Parathyroid adenoma (tissue), 2 donors: ENCODE measurements at regions not wholly inside any gene's neighbourhood (a gene's known extent, or its start where the extent isn't known, plus 50 kb on each side); places are given as distances from the start of the nearest gene placed in this dataset.

Source experiments
- H2AFZ ChIP-seq: fragments of 300-600 bp; sonication (generic); one replicate; pipeline ENCODE4 v1.7.0; 2017; ENCODE audit warnings: antibody characterized with exemption, mild to moderate bottlenecking
- H3K27ac ChIP-seq: fragments of 300-600 bp; sonication (generic); one replicate; pipeline ENCODE4 v1.7.0; 2017
- H3K27me3 ChIP-seq: fragments of 300-600 bp; sonication (generic); one replicate; pipeline ENCODE4 v1.7.0; 2017; ENCODE audit warnings: low read length; ENCODE audit not compliant: control insufficient read depth, insufficient read depth
- H3K36me3 ChIP-seq: fragments of 300-600 bp; sonication (generic); one replicate; pipeline ENCODE4 v1.7.0; 2017; ENCODE audit warnings: low read length; ENCODE audit not compliant: control insufficient read depth, insufficient read depth
- H3K4me1 ChIP-seq: fragments of 300-600 bp; sonication (generic); one replicate; pipeline ENCODE4 v1.7.0; 2017; ENCODE audit warnings: control low read depth
- H3K4me2 ChIP-seq: fragments of 300-600 bp; sonication (generic); one replicate; pipeline ENCODE4 v1.7.0; 2017; ENCODE audit warnings: low read length
- H3K4me3 ChIP-seq: fragments of 300-600 bp; sonication (generic); one replicate; pipeline ENCODE4 v1.7.0; 2017; ENCODE audit warnings: low read depth, low read length
- H3K79me2 ChIP-seq: fragments of 300-600 bp; sonication (generic); one replicate; pipeline ENCODE4 v1.7.0; 2017; ENCODE audit warnings: control low read depth
- H3K9ac ChIP-seq: fragments of 300-600 bp; sonication (generic); one replicate; pipeline ENCODE4 v1.7.0; 2017; ENCODE audit warnings: mild to moderate bottlenecking
- H3K9me3 ChIP-seq: fragments of 300-600 bp; sonication (generic); one replicate; pipeline ENCODE4 v1.7.0; 2017; ENCODE audit warnings: low read length; ENCODE audit not compliant: control insufficient read depth
- TF ChIP-seq, protein P1 (sequence below): fragments of 300-600 bp; sonication (generic); IDR thresholded peaks from one replicate; pipeline ENCODE4 v1.7.0; 2017; ENCODE audit warnings: antibody characterized with exemption, mild to moderate bottlenecking
- donor health status: primary hyperparathyroidism.

DNA sequence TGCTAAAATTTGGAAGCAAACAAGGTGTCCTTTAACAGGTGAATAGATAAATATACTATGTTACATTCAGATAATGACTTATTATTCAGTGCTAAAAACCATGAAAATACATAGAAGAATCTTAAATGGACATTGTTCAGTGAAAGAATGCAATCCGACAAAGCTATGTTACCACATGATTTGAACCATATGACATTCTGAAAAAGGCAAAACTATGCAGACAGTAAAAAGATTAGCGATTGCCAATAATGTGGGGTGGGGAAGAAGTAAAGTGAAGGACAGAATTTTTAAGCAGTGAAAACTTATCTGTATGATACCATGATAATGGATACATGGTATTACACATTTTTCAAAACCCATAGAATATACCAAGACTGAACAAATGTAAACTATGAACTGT, 926.9 kb downstream of the FAT4 start:
- Histone ChIP-seq H3K79me2 (no peaks in the 10 kb centered on the region), H3K27ac (no peak overlapping the region), H3K9ac (no peak overlapping the region), H3K36me3 (no peaks in the 10 kb centered on the region), H3K9me3 (no peaks in the 10 kb centered on the region), H3K4me1 (no peaks in the 10 kb centered on the region), H3K4me2 (no peak overlapping the region), H3K27me3 (no peaks in the 10 kb centered on the region), H3K4me3 (no peak overlapping the region), H2AFZ (no peak overlapping the region)
- TF ChIP-seq, protein P1, sequence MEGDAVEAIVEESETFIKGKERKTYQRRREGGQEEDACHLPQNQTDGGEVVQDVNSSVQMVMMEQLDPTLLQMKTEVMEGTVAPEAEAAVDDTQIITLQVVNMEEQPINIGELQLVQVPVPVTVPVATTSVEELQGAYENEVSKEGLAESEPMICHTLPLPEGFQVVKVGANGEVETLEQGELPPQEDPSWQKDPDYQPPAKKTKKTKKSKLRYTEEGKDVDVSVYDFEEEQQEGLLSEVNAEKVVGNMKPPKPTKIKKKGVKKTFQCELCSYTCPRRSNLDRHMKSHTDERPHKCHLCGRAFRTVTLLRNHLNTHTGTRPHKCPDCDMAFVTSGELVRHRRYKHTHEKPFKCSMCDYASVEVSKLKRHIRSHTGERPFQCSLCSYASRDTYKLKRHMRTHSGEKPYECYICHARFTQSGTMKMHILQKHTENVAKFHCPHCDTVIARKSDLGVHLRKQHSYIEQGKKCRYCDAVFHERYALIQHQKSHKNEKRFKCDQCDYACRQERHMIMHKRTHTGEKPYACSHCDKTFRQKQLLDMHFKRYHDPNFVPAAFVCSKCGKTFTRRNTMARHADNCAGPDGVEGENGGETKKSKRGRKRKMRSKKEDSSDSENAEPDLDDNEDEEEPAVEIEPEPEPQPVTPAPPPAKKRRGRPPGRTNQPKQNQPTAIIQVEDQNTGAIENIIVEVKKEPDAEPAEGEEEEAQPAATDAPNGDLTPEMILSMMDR: no peak

DNA sequence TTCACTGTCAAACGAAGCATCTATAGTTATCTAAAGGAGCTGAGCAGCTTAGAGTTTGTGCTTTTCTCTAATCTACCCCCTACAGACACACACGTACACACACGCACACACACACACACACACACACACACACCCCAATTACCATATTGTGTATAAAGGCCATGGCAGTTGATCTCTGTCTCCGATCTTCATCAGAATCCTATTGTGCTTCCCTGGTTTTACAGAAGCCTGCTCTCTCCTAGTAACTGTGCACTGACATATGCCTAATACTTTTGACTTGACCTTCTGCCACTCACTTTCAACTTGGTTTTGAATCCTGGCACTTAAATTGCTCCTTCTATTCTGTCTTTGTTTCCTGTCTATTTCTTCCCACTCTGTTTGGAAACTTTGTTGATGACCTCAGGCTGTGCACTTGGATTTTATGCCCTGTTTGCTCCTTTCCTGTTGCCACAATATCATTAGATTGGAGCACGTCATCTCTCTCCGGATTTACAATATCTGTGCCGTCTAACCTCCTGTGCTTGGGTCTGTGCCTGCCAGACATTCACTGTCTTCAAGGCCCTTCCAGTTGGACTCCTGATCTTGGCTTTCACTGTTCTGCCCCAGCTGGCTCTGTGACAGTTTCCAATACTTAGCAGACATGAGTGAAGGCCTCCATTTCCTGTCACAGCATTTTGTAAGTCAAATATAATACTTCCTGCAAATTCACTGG, 928.1 kb downstream of the FAT4 start:
- H3K27ac ChIP-seq: no peak overlapping the region
- TF ChIP-seq, protein P1: no peak
- H2AFZ ChIP-seq: no peak overlapping the region

DNA sequence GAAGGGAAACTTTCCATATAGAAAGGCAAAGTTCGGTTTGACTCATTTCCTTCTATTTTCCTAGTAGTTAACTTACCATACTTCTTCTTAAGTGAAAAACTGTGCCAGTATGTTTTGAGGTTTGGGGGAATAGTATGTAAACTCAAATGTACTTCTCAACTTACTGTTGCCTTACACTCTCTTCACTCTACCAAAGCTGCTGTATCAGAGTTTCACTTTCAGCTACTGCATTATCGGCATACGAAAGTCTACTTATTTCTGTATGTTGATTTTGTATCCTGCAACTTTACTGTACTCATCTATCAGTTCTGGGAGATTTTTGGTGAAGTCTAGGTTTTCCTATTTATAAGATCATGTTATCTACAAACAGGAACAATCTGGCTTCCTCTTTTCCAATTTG, 932.7 kb downstream of the FAT4 start:
- no peak overlapping the region for H3K4me2 ChIP-seq

More for the DNA sequence above, 928.1 kb downstream of the FAT4 start:
- no peak overlapping the region for H3K4me3 ChIP-seq
- no peaks in the 10 kb centered on the region for H3K36me3 ChIP-seq
- H3K9ac ChIP-seq: no peak overlapping the region
- no peaks in the 10 kb centered on the region for H3K27me3 ChIP-seq
- no peaks in the 10 kb centered on the region for H3K4me1 ChIP-seq
- no peaks in the 10 kb centered on the region for H3K79me2 ChIP-seq
- H3K4me2 ChIP-seq: no peak overlapping the region
- H3K9me3 ChIP-seq: no peaks in the 10 kb centered on the region

DNA sequence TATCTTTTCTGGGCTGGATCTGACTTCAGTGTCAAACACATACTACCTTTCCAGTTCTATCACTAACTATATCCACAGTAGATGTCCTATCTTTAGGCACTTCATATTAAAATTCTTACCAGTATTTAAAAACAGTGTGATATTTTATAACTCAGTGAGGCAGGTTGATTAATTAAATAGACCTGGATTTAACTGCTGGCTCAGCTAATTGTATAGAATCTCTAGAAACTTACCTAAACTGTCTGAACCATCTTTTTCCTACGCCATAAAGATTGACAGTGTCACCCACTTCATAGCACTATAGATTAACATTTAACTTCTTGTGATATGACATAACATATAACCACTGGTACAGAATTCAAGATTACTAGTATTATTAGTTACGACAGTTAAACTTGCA, 935.3 kb downstream of the FAT4 start:
- H3K9ac ChIP-seq: no peak overlapping the region
- no peaks in the 10 kb centered on the region for H3K27me3 ChIP-seq
- no peak overlapping the region for H3K27ac ChIP-seq
- TF ChIP-seq, protein P1: no peak
- no peaks in the 10 kb centered on the region for H3K36me3 ChIP-seq
- H2AFZ ChIP-seq: no peak overlapping the region
- H3K9me3 ChIP-seq: no peaks in the 10 kb centered on the region
- no peak overlapping the region for H3K4me2 ChIP-seq
- H3K4me1 ChIP-seq: no peaks in the 10 kb centered on the region
- no peak overlapping the region for H3K4me3 ChIP-seq
- H3K79me2 ChIP-seq: no peaks in the 10 kb centered on the region

More for the DNA sequence above, 932.7 kb downstream of the FAT4 start:
- H3K79me2 ChIP-seq: no peaks in the 10 kb centered on the region
- no peak overlapping the region for H3K4me3 ChIP-seq
- no peaks in the 10 kb centered on the region for H3K27me3 ChIP-seq
- TF ChIP-seq, protein P1: no peak
- no peaks in the 10 kb centered on the region for H3K9me3 ChIP-seq
- no peak overlapping the region for H3K9ac ChIP-seq
- H2AFZ ChIP-seq: no peak overlapping the region
- no peaks in the 10 kb centered on the region for H3K4me1 ChIP-seq
- no peaks in the 10 kb centered on the region for H3K36me3 ChIP-seq
- H3K27ac ChIP-seq: no peak overlapping the region

DNA sequence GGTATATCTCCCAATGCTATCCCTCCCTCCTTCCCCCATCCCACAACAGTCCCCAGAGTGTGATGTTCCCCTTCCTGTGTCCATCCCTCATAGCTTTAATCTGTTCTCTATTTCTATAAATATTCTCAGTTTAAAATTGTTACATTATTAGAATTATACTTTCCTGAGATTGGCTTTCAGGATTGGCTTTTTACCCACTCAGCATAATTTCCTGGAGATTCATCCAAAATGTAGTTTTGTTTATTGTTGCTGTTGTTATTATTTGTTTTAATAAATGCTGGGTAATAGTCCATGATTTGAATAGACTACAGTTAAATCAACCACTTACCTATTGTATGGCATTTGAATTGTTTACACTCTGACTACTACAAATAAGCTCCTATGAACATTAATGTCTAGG, 936.4 kb downstream of the FAT4 start:
- Histone ChIP-seq H3K9ac (no peak overlapping the region), H3K4me3 (no peak overlapping the region), H3K9me3 (no peaks in the 10 kb centered on the region), H3K4me2 (no peak overlapping the region), H3K79me2 (no peaks in the 10 kb centered on the region), H3K27ac (no peak overlapping the region), H3K4me1 (no peaks in the 10 kb centered on the region), H2AFZ (no peak overlapping the region), H3K36me3 (no peaks in the 10 kb centered on the region), H3K27me3 (no peaks in the 10 kb centered on the region)
- TF ChIP-seq, protein P1: no peak
